ENCODE measurements at regions not wholly inside any gene's neighbourhood (a gene's known extent, or its start where the extent isn't known, plus 50 kb on each side); places are given as distances from the start of the nearest gene placed in this dataset.
"Not testable (repeated sequence)": the region's sequence is repeated elsewhere in the genome, so short reads cannot be mapped to it uniquely, and the experiment has no call there.

GRCh38 chr6:15739867-15740266 is 77.0 kb upstream of the DTNBP1 start (continued):
- TF ChIP-seq SIN3A (IDR thresholded peaks at IDR 0.05; ENCODE audit: low read depth) (no peak), FOSL1 (IDR thresholded peaks at IDR 0.05; ENCODE audit: low read depth) (no peak), REST (IDR thresholded peaks at IDR 0.05; ENCODE audit: low read depth) (no peak), SP1 (IDR thresholded peaks at IDR 0.05; ENCODE audit: low read depth) (no peak), SRF (IDR thresholded peaks at IDR 0.05; ENCODE audit: low read depth) (no peak), ZFX (IDR thresholded peaks at IDR 0.05) (no peak), EZH2phosphoT487 (IDR thresholded peaks at IDR 0.05; ENCODE audit: borderline replicate concordance) (no peak)

- Histone ChIP-seq H3K9me2 (ENCODE audit: insufficient read depth) (peaks cover 3% of the 10 kb centered on the region; the same call in 1 of the 2 replicates), H3K4me3 (replicated peaks in 1 of 2; ENCODE audit: low read depth in 1 of 2, low read length in 2 of 2) (no peak overlapping the region), H3K4me2 (ENCODE audit: low read length) (no peak overlapping the region), H3K9ac (ENCODE audit: low read length) (no peak overlapping the region), H3K9me3 (ENCODE audit: control insufficient read depth in 1 of 2, insufficient read depth in 1 of 2, low read depth in 1 of 2, low read length in 2 of 2) (no peaks in the 10 kb centered on the region), H3K27me3 (ENCODE audit: insufficient read depth, low read length) (no peaks in the 10 kb centered on the region), H3K36me3 (ENCODE audit: control insufficient read depth in 1 of 2, insufficient read depth in 2 of 2, low read length in 2 of 2) (no peaks in the 10 kb centered on the region), H2AFZ (ENCODE audit: low read depth, low read length, poor library complexity, severe bottlenecking) (no peak overlapping the region), H3K4me1 (ENCODE audit: control insufficient read depth in 1 of 2, insufficient read depth in 2 of 2, low read length in 2 of 2) (peaks cover 4 to 13% of the 10 kb centered on the region in 2 experiments; a peak in 3 of 4 replicates), H3K79me2 (ENCODE audit: insufficient read depth, low read length) (no peaks in the 10 kb centered on the region), H4K20me1 (ENCODE audit: insufficient read depth) (no peaks in the 10 kb centered on the region), H3K27ac (ENCODE audit: low read depth, low read length) (no peak overlapping the region)
- BruUV-seq (replicated peaks) = no TSS peak
- RAD21 ChIA-PET (ENCODE audit: low non-redundant PET in 1 of 2, low total read pairs in 2 of 2, uncharacterized antibody in 2 of 2, unreplicated experiment in 2 of 2) = no interaction called here
- POLR2A ChIA-PET = no interaction called here
- CTCF ChIA-PET = no interaction called here
- no peak for TF ChIP-seq FOSL1 (IDR thresholded peaks at IDR 0.05; ENCODE audit: low read depth)
- TF ChIP-seq EZH2 (IDR thresholded peaks at IDR 0.05) = no peak
- TF ChIP-seq ZFX (IDR thresholded peaks at IDR 0.05) = no peak
- intact Hi-C loops (cut with micrococcal nuclease) = no loop called here
- no peak for ATAC-seq
- DNase-seq (ENCODE audit: low read depth, low spot score) = no peak
These were observed 76.5 kb upstream of the DTNBP1 start for GRCh38 chr6:15739353-15739752.

- H3K79me2 ChIP-seq (ENCODE audit: insufficient read depth, low read length); H4K20me1 ChIP-seq (ENCODE audit: insufficient read depth); H3K27me3 ChIP-seq (ENCODE audit: insufficient read depth, low read length); H3K9me2 ChIP-seq (ENCODE audit: insufficient read depth); H3K9me3 ChIP-seq (ENCODE audit: control insufficient read depth in 1 of 2, insufficient read depth in 1 of 2, low read depth in 1 of 2, low read length in 2 of 2); ATAC-seq; DNase-seq (ENCODE audit: low read depth, low spot score); H3K27ac ChIP-seq (ENCODE audit: low read depth, low read length); intact Hi-C loops (cut with micrococcal nuclease); CTCF ChIA-PET; BruUV-seq (replicated peaks); H3K4me2 ChIP-seq (ENCODE audit: low read length); H2AFZ ChIP-seq (ENCODE audit: low read depth, low read length, poor library complexity, severe bottlenecking); H3K9ac ChIP-seq (ENCODE audit: low read length); POLR2A ChIA-PET; RAD21 ChIA-PET (ENCODE audit: low non-redundant PET in 1 of 2, low total read pairs in 2 of 2, uncharacterized antibody in 2 of 2, unreplicated experiment in 2 of 2); H3K4me3 ChIP-seq (replicated peaks in 1 of 2; ENCODE audit: low read depth in 1 of 2, low read length in 2 of 2); H3K36me3 ChIP-seq (ENCODE audit: control insufficient read depth in 1 of 2, insufficient read depth in 2 of 2, low read length in 2 of 2): not testable (repeated sequence)
- peaks cover 4 to 13% of the 10 kb centered on the region in 2 experiments; a peak in 3 of 4 replicates for H3K4me1 ChIP-seq (ENCODE audit: control insufficient read depth in 1 of 2, insufficient read depth in 2 of 2, low read length in 2 of 2)
These were observed 75.4 kb upstream of the DTNBP1 start for GRCh38 chr6:15738195-15738594.
